ENCODE measurements at regions not wholly inside any gene's neighbourhood (a gene's known extent, or its start where the extent isn't known, plus 50 kb on each side); places are given as distances from the start of the nearest gene placed in this dataset.
A peak's percentile ranks its signal among the peaks of the same experiment; 100 is the strongest.

DNA sequence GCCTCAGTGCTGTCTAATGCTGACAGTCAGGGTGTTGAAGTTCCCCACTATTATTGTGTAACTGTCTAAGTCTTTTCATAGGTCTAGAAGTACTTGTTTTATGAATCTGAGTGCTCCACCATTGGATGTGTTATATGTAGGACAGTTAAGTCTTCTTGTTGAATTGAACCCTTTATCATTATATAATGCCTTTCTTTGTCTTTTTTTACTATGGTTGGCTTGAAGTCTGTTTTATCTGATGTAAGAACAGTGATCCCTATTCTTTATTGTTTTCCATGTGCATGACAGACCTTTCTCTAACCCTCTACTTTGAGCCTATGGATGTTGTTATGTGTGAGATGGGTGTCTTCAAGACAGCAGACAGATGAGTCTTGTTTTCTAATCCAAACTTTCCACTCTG lies 107.8 kb upstream of the C11orf58 start:
- Histone ChIP-seq H3K36me3 (no peaks in the 10 kb centered on the region), H3K9me3 (no peaks in the 10 kb centered on the region), H3K27me3 (replicated peaks; ENCODE audit: insufficient read depth) (no peaks in the 10 kb centered on the region), H3K4me1 (replicated peaks) (no peaks in the 10 kb centered on the region), H3K27ac (no peak overlapping the region), H3K4me3 (no peak overlapping the region)
- DNase-seq (ENCODE audit: low spot score) = no peak
- intact Hi-C loops (cut with DNase I) = no loop called here
- TF ChIP-seq, protein P1, sequence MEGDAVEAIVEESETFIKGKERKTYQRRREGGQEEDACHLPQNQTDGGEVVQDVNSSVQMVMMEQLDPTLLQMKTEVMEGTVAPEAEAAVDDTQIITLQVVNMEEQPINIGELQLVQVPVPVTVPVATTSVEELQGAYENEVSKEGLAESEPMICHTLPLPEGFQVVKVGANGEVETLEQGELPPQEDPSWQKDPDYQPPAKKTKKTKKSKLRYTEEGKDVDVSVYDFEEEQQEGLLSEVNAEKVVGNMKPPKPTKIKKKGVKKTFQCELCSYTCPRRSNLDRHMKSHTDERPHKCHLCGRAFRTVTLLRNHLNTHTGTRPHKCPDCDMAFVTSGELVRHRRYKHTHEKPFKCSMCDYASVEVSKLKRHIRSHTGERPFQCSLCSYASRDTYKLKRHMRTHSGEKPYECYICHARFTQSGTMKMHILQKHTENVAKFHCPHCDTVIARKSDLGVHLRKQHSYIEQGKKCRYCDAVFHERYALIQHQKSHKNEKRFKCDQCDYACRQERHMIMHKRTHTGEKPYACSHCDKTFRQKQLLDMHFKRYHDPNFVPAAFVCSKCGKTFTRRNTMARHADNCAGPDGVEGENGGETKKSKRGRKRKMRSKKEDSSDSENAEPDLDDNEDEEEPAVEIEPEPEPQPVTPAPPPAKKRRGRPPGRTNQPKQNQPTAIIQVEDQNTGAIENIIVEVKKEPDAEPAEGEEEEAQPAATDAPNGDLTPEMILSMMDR (IDR thresholded peaks at IDR 0.05) = no peak
- TF ChIP-seq POLR2A (IDR thresholded peaks at IDR 0.05) = no peak
- no peak for TF ChIP-seq POLR2AphosphoS5 (IDR thresholded peaks at IDR 0.05)

DNA sequence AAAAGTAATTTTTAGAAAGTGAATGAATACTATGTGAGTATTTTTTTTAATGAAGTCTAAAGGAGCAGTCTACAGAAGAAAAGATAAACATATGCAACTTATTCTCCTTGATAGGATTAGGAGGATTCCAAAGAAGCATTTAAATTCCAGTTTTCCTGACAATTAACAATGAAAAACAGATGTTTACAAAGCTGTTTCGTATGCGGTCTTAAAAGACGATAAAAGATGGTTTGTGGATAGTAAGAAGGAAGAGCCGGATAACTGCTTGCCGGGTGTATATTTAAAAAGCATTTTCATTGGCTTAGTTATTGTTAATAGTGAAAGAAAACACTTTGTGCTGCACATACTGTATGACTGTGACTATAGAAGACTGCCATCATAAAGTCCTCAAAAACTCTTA lies 120.0 kb upstream of the C11orf58 start:
- no peak for DNase-seq (ENCODE audit: low spot score)
- Histone ChIP-seq H3K36me3 (no peaks in the 10 kb centered on the region), H3K27me3 (replicated peaks; ENCODE audit: insufficient read depth) (peaks cover 4% of the 10 kb centered on the region), H3K27ac (no peak overlapping the region), H3K9me3 (no peaks in the 10 kb centered on the region), H3K4me3 (no peak overlapping the region), H3K4me1 (replicated peaks) (peaks cover 4% of the 10 kb centered on the region)
- intact Hi-C loops (cut with DNase I) = no loop called here
- TF ChIP-seq POLR2A (IDR thresholded peaks at IDR 0.05) = no peak
- TF ChIP-seq POLR2AphosphoS5 (IDR thresholded peaks at IDR 0.05) = no peak
- TF ChIP-seq, protein P1 (IDR thresholded peaks at IDR 0.05) = no peak
- 45% methylated on average over 5 of the region's 5 CpGs for WGBS

- no peak for DNase-seq (ENCODE audit: low spot score)
- no peaks in the 10 kb centered on the region for H3K9me3 ChIP-seq
- no peak overlapping the region for H3K4me3 ChIP-seq
- H3K36me3 ChIP-seq = no peaks in the 10 kb centered on the region
- intact Hi-C loops (cut with DNase I) = no loop called here
- 80% methylated on average over 2 of the region's 2 CpGs for WGBS
- H3K27me3 ChIP-seq (replicated peaks; ENCODE audit: insufficient read depth) = peaks cover 23% of the 10 kb centered on the region
- H3K4me1 ChIP-seq (replicated peaks) = peaks cover 5% of the 10 kb centered on the region
- TF ChIP-seq, protein P1 (IDR thresholded peaks at IDR 0.05) = no peak
- TF ChIP-seq POLR2A (IDR thresholded peaks at IDR 0.05) (no peak), POLR2AphosphoS5 (IDR thresholded peaks at IDR 0.05) (no peak)
- H3K27ac ChIP-seq = no peak overlapping the region
These were observed 123.0 kb upstream of the C11orf58 start for GRCh38 chr11:16615480-16615879.

DNA sequence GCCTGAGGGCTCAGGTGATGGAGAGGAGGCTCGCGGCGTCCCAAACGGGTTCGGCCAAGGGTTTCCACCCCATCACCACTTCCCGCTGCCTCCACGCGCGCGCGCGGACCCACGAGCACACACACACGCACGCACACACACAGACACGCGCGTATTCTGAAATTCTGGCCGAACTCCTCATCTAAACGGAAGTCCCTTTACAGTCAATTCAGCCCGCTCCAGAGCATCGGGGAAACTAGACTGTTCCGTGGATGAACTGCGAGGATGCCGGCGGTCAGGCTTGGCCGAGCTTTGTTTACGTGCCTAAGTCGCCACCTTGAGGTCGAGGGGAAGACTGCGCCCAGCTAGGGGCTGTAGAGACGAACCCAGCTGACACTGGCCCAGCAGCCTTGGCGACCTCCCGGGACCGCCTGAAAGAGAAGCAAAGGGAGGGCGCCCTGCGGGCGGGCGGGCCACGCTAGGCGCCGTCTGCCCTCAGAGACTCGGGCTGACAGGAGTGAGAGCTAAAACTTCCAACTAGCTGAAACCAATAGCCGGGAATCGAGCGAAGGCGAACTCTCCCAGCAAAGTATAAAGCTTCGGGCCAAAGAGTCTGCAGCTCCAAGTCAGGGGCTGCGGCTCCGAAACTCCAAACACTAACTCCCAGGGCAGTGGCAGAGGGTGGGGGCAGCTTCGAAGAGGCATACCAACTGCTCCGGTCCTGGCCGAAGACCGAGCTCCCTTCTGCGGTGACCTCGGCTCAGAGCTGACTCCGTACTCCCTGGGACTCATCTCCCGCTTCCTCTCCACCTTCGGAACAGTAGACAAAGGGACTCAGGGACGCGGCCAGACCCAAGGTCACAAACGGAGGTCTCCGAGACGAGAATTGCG lies 124.7 kb upstream of the C11orf58 start:
- H3K36me3 ChIP-seq = no peaks in the 10 kb centered on the region
- no peak overlapping the region for H3K27ac ChIP-seq
- H3K9me3 ChIP-seq = no peaks in the 10 kb centered on the region
- peaks cover 5% of the 10 kb centered on the region for H3K4me1 ChIP-seq (replicated peaks)
- TF ChIP-seq, protein P1 (IDR thresholded peaks at IDR 0.05) = peak; percentile 40 to 87 (median 79)
- TF ChIP-seq POLR2A (IDR thresholded peaks at IDR 0.05) (no peak), POLR2AphosphoS5 (IDR thresholded peaks at IDR 0.05) (peak; percentile 56)
- peaks cover 28% of the 10 kb centered on the region for H3K27me3 ChIP-seq (replicated peaks; ENCODE audit: insufficient read depth)
- intact Hi-C loops (cut with DNase I) = loop anchor here (2.0 to 5.0 kb wide), 3 partner anchors 786 to 1286 kb away; no protein-coding TSS in a partner anchor
- DNase-seq (ENCODE audit: low spot score) = peak; percentile 81
- peak overlapping the region in 1 of 2 donors; percentile 22 for H3K4me3 ChIP-seq
- WGBS = 3% methylated on average over 63 of the region's 65 CpGs

DNA sequence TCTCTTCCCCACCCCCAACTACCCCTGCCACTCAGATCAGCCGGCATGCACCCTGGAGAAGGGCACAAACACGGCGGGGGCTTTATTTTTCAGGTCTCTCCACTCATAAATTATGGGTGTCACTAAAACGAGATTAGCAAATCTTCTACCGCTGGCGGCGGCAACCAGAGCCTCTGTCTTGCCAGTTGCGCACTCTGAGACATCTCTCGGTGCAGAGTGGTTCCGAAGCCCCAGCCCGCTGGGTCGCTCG lies 125.3 kb upstream of the C11orf58 start:
- Histone ChIP-seq H3K4me1 (replicated peaks) (peaks cover 5% of the 10 kb centered on the region), H3K27ac (no peak overlapping the region), H3K9me3 (no peaks in the 10 kb centered on the region), H3K27me3 (replicated peaks; ENCODE audit: insufficient read depth) (peaks cover 28% of the 10 kb centered on the region), H3K4me3 (peak overlapping the region in 1 of 2 donors; percentile 22), H3K36me3 (no peaks in the 10 kb centered on the region)
- DNase-seq (ENCODE audit: low spot score) = no peak
- under 1% methylated on average over 8 of the region's 13 CpGs for WGBS
- TF ChIP-seq POLR2A (IDR thresholded peaks at IDR 0.05) (no peak), POLR2AphosphoS5 (IDR thresholded peaks at IDR 0.05) (no peak)
- TF ChIP-seq, protein P1 (IDR thresholded peaks at IDR 0.05) = no peak
- intact Hi-C loops (cut with DNase I) = loop anchor here (2.0 to 5.0 kb wide), 3 partner anchors 786 to 1286 kb away; no protein-coding TSS in a partner anchor
